ENCODE measurements at regions not wholly inside any gene's neighbourhood (a gene's known extent, or its start where the extent isn't known, plus 50 kb on each side); places are given as distances from the start of the nearest gene placed in this dataset.

DNA sequence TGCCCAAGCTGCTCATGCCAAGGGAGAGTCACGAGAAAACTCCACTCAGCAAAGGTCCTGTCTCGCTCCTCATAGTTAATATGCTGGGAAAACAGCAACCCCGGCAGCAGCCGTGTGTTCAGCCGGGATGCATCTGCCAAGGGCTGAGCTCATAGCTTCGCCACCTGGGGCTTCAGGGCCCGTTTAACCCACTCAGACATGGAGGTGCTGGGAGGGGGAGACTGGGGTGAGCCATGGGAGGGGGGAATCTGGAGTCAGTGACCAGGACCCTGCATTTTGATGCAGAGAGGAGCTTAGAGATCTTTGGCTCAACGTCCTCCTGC, 283.4 kb downstream of the PTPRU start (continued):
- TF ChIP-seq, protein P1, sequence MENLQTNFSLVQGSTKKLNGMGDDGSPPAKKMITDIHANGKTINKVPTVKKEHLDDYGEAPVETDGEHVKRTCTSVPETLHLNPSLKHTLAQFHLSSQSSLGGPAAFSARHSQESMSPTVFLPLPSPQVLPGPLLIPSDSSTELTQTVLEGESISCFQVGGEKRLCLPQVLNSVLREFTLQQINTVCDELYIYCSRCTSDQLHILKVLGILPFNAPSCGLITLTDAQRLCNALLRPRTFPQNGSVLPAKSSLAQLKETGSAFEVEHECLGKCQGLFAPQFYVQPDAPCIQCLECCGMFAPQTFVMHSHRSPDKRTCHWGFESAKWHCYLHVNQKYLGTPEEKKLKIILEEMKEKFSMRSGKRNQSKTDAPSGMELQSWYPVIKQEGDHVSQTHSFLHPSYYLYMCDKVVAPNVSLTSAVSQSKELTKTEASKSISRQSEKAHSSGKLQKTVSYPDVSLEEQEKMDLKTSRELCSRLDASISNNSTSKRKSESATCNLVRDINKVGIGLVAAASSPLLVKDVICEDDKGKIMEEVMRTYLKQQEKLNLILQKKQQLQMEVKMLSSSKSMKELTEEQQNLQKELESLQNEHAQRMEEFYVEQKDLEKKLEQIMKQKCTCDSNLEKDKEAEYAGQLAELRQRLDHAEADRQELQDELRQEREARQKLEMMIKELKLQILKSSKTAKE (IDR thresholded peaks at IDR 0.05; ENCODE audit: low read depth, poor library complexity, severe bottlenecking): no peak
- no peak for TF ChIP-seq PAX5 (IDR thresholded peaks at IDR 0.05; ENCODE audit: borderline replicate concordance, low read depth, low read length)
- TF ChIP-seq TCF7 (IDR thresholded peaks at IDR 0.05; ENCODE audit: borderline replicate concordance): no peak
- no peak for TF ChIP-seq ASH2L (IDR thresholded peaks at IDR 0.05; ENCODE audit: borderline replicate concordance, low read depth)
- no peak for TF ChIP-seq YBX1 (IDR thresholded peaks at IDR 0.05)

DNA sequence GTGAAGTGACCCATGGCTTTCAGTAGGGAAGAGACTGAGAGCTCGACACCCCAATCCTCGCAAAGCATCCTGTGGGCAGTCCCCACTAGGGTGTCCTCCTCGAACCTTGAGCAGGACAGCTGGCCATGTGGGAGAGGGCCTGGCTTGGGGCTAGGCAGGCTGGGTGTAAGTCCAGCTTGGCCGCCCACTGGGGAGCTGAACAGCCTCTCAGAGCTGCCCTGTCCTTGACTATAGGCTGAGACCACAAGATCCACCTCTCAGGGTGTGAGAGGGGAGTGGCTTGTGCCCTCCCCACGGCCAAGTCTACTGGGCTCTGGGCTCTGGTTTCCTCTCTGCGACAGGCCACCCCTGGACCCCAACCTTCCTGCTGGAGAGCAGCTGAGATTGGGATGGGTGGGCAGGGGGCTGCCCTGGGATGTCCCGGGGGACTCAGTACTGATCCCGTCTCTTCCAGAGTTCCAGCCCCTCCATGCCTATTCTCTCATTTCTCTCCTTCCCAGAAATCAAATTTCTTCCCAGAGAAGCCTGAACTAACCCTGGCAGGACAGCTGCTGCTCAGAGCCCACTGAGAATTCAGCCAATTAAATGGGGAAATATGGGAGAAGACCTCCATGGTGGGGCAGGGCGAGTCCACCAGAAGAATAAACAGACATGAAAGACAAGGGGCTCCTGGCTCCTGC, 282.9 kb downstream of the PTPRU start:
- WGBS (ENCODE audit: insufficient coverage, insufficient replicate concordance, low lambda C conversion rate, missing lambda C conversion rate): 19% methylated on average over 9 of the region's 9 CpGs
- DNase-seq (ENCODE audit: low read depth, low spot score): no peak
- no peak overlapping the region for H3K27ac ChIP-seq (ENCODE audit: control insufficient read depth, insufficient read depth)
- in situ Hi-C loops (cut with MboI): no loop called here
- ChIA-PET RAD21 (ENCODE audit: unreplicated experiment) (no interaction called here), CTCF (no interaction called here), SMC1A (ENCODE audit: uncharacterized antibody, unreplicated experiment) (no interaction called here), POLR2A (no interaction called here)
- H3K4me1 ChIP-seq (ENCODE audit: control insufficient read depth, insufficient read depth, low read length): no peaks in the 10 kb centered on the region
- no peak for ATAC-seq
- no peaks in the 10 kb centered on the region for H4K20me1 ChIP-seq (ENCODE audit: control insufficient read depth, insufficient read depth)
- H3K4me3 ChIP-seq: no peak overlapping the region
- H3K27me3 ChIP-seq (replicated peaks in 1 of 2; ENCODE audit: control insufficient read depth in 2 of 2, insufficient read depth in 2 of 2, low read length in 1 of 2): no peaks in the 10 kb centered on the region
- no TSS peak for BruUV-seq (replicated peaks)
- H3K9ac ChIP-seq (ENCODE audit: control insufficient read depth, insufficient read depth, low read length): no peak overlapping the region
- no peak overlapping the region for H2AFZ ChIP-seq (ENCODE audit: control insufficient read depth, low read depth, low read length)
- no peak for FAIRE-seq
- no peaks in the 10 kb centered on the region for H3K9me3 ChIP-seq (replicated peaks; ENCODE audit: control insufficient read depth, insufficient read depth, low read length)
- H3K79me2 ChIP-seq (ENCODE audit: control insufficient read depth, insufficient read depth, low read length): no peaks in the 10 kb centered on the region
- intact Hi-C loops (cut with micrococcal nuclease; ENCODE audit: unreplicated experiment): no loop called here
- H3K4me2 ChIP-seq (ENCODE audit: control insufficient read depth, insufficient read depth): no peak overlapping the region
- H3K36me3 ChIP-seq (ENCODE audit: control insufficient read depth in 2 of 2, insufficient read depth in 2 of 2, low read length in 1 of 2): no peaks in the 10 kb centered on the region
- TF ChIP-seq, protein P2, sequence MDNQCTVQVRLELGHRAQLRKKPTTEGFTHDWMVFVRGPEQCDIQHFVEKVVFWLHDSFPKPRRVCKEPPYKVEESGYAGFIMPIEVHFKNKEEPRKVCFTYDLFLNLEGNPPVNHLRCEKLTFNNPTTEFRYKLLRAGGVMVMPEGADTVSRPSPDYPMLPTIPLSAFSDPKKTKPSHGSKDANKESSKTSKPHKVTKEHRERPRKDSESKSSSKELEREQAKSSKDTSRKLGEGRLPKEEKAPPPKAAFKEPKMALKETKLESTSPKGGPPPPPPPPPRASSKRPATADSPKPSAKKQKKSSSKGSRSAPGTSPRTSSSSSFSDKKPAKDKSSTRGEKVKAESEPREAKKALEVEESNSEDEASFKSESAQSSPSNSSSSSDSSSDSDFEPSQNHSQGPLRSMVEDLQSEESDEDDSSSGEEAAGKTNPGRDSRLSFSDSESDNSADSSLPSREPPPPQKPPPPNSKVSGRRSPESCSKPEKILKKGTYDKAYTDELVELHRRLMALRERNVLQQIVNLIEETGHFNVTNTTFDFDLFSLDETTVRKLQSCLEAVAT (IDR thresholded peaks at IDR 0.05): no peak
- TF ChIP-seq NFYB (IDR thresholded peaks at IDR 0.05; ENCODE audit: insufficient read depth, low read depth, low read length): no peak
- TF ChIP-seq, protein P3, sequence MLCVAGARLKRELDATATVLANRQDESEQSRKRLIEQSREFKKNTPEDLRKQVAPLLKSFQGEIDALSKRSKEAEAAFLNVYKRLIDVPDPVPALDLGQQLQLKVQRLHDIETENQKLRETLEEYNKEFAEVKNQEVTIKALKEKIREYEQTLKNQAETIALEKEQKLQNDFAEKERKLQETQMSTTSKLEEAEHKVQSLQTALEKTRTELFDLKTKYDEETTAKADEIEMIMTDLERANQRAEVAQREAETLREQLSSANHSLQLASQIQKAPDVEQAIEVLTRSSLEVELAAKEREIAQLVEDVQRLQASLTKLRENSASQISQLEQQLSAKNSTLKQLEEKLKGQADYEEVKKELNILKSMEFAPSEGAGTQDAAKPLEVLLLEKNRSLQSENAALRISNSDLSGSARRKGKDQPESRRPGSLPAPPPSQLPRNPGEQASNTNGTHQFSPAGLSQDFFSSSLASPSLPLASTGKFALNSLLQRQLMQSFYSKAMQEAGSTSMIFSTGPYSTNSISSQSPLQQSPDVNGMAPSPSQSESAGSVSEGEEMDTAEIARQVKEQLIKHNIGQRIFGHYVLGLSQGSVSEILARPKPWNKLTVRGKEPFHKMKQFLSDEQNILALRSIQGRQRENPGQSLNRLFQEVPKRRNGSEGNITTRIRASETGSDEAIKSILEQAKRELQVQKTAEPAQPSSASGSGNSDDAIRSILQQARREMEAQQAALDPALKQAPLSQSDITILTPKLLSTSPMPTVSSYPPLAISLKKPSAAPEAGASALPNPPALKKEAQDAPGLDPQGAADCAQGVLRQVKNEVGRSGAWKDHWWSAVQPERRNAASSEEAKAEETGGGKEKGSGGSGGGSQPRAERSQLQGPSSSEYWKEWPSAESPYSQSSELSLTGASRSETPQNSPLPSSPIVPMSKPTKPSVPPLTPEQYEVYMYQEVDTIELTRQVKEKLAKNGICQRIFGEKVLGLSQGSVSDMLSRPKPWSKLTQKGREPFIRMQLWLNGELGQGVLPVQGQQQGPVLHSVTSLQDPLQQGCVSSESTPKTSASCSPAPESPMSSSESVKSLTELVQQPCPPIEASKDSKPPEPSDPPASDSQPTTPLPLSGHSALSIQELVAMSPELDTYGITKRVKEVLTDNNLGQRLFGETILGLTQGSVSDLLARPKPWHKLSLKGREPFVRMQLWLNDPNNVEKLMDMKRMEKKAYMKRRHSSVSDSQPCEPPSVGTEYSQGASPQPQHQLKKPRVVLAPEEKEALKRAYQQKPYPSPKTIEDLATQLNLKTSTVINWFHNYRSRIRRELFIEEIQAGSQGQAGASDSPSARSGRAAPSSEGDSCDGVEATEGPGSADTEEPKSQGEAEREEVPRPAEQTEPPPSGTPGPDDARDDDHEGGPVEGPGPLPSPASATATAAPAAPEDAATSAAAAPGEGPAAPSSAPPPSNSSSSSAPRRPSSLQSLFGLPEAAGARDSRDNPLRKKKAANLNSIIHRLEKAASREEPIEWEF (IDR thresholded peaks at IDR 0.05; ENCODE audit: insufficient replicate concordance, low read depth, low read length): no peak
- TF ChIP-seq WRNIP1 (IDR thresholded peaks at IDR 0.05; ENCODE audit: borderline replicate concordance, low read depth, low read length): no peak
- TF ChIP-seq, protein P4, sequence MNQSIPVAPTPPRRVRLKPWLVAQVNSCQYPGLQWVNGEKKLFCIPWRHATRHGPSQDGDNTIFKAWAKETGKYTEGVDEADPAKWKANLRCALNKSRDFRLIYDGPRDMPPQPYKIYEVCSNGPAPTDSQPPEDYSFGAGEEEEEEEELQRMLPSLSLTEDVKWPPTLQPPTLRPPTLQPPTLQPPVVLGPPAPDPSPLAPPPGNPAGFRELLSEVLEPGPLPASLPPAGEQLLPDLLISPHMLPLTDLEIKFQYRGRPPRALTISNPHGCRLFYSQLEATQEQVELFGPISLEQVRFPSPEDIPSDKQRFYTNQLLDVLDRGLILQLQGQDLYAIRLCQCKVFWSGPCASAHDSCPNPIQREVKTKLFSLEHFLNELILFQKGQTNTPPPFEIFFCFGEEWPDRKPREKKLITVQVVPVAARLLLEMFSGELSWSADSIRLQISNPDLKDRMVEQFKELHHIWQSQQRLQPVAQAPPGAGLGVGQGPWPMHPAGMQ (IDR thresholded peaks at IDR 0.05; ENCODE audit: borderline replicate concordance): no peak
- TF ChIP-seq, protein P5, sequence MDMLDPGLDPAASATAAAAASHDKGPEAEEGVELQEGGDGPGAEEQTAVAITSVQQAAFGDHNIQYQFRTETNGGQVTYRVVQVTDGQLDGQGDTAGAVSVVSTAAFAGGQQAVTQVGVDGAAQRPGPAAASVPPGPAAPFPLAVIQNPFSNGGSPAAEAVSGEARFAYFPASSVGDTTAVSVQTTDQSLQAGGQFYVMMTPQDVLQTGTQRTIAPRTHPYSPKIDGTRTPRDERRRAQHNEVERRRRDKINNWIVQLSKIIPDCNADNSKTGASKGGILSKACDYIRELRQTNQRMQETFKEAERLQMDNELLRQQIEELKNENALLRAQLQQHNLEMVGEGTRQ (IDR thresholded peaks at IDR 0.05; ENCODE audit: borderline replicate concordance, low read depth, low read length): no peak
